HepG2 (cell line): ENCODE measurements at regions not wholly inside any gene's neighbourhood (a gene's known extent, or its start where the extent isn't known, plus 50 kb on each side); places are given as distances from the start of the nearest gene placed in this dataset.

Experiments
- ARID5B ChIP-seq: IDR thresholded peaks from 2 replicates; pipeline ENCODE4 v1.4.0; 2020; ENCODE audit warnings: mild to moderate bottlenecking, missing genetic modification reagents
- EHMT2 ChIP-seq: fragments of 200-600 bp; sonication (generic); IDR thresholded peaks from 2 replicates; pipeline ENCODE4 v1.7.0; 2017; ENCODE audit warnings: antibody characterized with exemption, low read depth, low read length, borderline replicate concordance
- ELK4 ChIP-seq: sonication (generic); formaldehyde crosslinking; IDR thresholded peaks from 2 replicates; pipeline ENCODE4 v1.9.0; 2021; ENCODE audit warnings: missing genetic modification reagents, borderline replicate concordance
- HDAC1 ChIP-seq: sonication (generic); formaldehyde crosslinking; IDR thresholded peaks from 2 replicates; pipeline ENCODE4 v1.5.1; 2020; ENCODE audit warnings: mild to moderate bottlenecking, missing genetic modification reagents
- IRF2 ChIP-seq: IDR thresholded peaks from 2 replicates; pipeline ENCODE4 v1.6.1; 2018; ENCODE audit warnings: missing genetic modification reagents, missing compliant biosample characterization
- KDM3A ChIP-seq: IDR thresholded peaks from 2 replicates; pipeline ENCODE4 v1.6.1; 2018; ENCODE audit warnings: low read depth, missing compliant biosample characterization
- PCBP1 ChIP-seq: fragments of 200-400 bp; formaldehyde crosslinking; IDR thresholded peaks from 2 replicates; pipeline ENCODE4 v1.6.1; 2017; ENCODE audit warnings: mild to moderate bottlenecking, low read depth, low read length, borderline replicate concordance
- SIX4 ChIP-seq: sonication (generic); formaldehyde crosslinking; IDR thresholded peaks from 2 replicates; pipeline ENCODE4 v1.4.0; 2020; ENCODE audit warnings: missing genetic modification reagents
- ZNF121 ChIP-seq: sonication (generic); formaldehyde crosslinking; IDR thresholded peaks from 2 replicates; pipeline ENCODE4 v1.5.0; 2020; ENCODE audit warnings: mild to moderate bottlenecking, missing genetic modification reagents
- ZNF350 ChIP-seq: sonication (generic); formaldehyde crosslinking; IDR thresholded peaks from 2 replicates; pipeline ENCODE4 v1.4.0; 2020; ENCODE audit warnings: mild to moderate bottlenecking, low read depth, missing genetic modification reagents, borderline replicate concordance
- ZNF362 ChIP-seq: sonication (generic); formaldehyde crosslinking; IDR thresholded peaks from 2 replicates; pipeline ENCODE4 v1.4.0; 2020; ENCODE audit warnings: missing genetic modification reagents, mild to moderate bottlenecking, borderline replicate concordance
- ZNF720 ChIP-seq: sonication (generic); formaldehyde crosslinking; IDR thresholded peaks from 2 replicates; pipeline ENCODE4 v1.4.0; 2020; ENCODE audit warnings: missing genetic modification reagents
- ZNF746 ChIP-seq: sonication (generic); formaldehyde crosslinking; IDR thresholded peaks from 2 replicates; pipeline ENCODE4 v1.8.0; 2022; ENCODE audit warnings: mild to moderate bottlenecking, missing genetic modification reagents
- TF ChIP-seq, protein P1 (sequence below): IDR thresholded peaks from 2 replicates; pipeline ENCODE4 v1.6.1; 2018; ENCODE audit warnings: missing genetic modification reagents, mild to moderate bottlenecking, missing compliant biosample characterization
- TF ChIP-seq, protein P2 (sequence below): IDR thresholded peaks from 2 replicates; pipeline ENCODE4 v1.6.1; 2016; ENCODE audit warnings: missing compliant biosample characterization, missing genetic modification reagents, borderline replicate concordance

- TF ChIP-seq ZNF362 (CRISPR knock-in tag) = peak; percentile 62; the same call in 1 of the 2 replicates
- TF ChIP-seq ZNF720 = no peak
- no peak for TF ChIP-seq ZNF121 (CRISPR knock-in tag)
- peak; percentile 43; the same call in 1 of the 2 replicates for TF ChIP-seq EHMT2
- TF ChIP-seq IRF2 (CRISPR knock-in tag) = peak; percentile 79; the same call in 1 of the 2 replicates
- peak; percentile 88 for TF ChIP-seq SIX4 (CRISPR knock-in tag)
- peak; percentile 97 for TF ChIP-seq ZNF746 (CRISPR knock-in tag)
- TF ChIP-seq HDAC1 (CRISPR knock-in tag) = peak; percentile 87
- TF ChIP-seq, protein P1, sequence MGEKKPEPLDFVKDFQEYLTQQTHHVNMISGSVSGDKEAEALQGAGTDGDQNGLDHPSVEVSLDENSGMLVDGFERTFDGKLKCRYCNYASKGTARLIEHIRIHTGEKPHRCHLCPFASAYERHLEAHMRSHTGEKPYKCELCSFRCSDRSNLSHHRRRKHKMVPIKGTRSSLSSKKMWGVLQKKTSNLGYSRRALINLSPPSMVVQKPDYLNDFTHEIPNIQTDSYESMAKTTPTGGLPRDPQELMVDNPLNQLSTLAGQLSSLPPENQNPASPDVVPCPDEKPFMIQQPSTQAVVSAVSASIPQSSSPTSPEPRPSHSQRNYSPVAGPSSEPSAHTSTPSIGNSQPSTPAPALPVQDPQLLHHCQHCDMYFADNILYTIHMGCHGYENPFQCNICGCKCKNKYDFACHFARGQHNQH (CRISPR knock-in tag) = peak; percentile 93
- TF ChIP-seq, protein P2, sequence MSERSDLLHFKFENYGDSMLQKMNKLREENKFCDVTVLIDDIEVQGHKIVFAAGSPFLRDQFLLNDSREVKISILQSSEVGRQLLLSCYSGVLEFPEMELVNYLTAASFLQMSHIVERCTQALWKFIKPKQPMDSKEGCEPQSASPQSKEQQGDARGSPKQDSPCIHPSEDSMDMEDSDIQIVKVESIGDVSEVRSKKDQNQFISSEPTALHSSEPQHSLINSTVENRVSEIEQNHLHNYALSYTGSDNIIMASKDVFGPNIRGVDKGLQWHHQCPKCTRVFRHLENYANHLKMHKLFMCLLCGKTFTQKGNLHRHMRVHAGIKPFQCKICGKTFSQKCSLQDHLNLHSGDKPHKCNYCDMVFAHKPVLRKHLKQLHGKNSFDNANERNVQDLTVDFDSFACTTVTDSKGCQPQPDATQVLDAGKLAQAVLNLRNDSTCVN (CRISPR knock-in tag) = no peak
- 0 out of 2 replicates have a peak, but pooled peaks have one; percentile 26 for TF ChIP-seq KDM3A (CRISPR knock-in tag)
- TF ChIP-seq PCBP1 = no peak
- TF ChIP-seq ZNF350 (CRISPR knock-in tag) = peak; percentile 60; the same call in 1 of the 2 replicates
- TF ChIP-seq ARID5B = peak; percentile 94
- TF ChIP-seq ELK4 (CRISPR knock-in tag) = no peak
Observed at GRCh38 chr12:115421796-115422709, 738.1 kb upstream of the TBX3 start (continued).
